ENCODE measurements at regions not wholly inside any gene's neighbourhood (a gene's known extent, or its start where the extent isn't known, plus 50 kb on each side); places are given as distances from the start of the nearest gene placed in this dataset.

GRCh38 chr12:11534064-11534463 is 115.4 kb upstream of the ETV6 start:
- no peak overlapping the region for H3K56ac ChIP-seq (ENCODE audit: extremely low read depth, insufficient read depth, low read length)
- no peak overlapping the region for H3K27ac ChIP-seq (ENCODE audit: insufficient read depth, low read length)
- POLR2A ChIA-PET (ENCODE audit: unreplicated experiment): no interaction called here
- no peak overlapping the region for H2AK5ac ChIP-seq (ENCODE audit: low read depth, low read length)
- no peak overlapping the region for H2BK5ac ChIP-seq (ENCODE audit: low read depth, low read length, poor library complexity, severe bottlenecking)
- no peak overlapping the region for H4K5ac ChIP-seq (ENCODE audit: low read depth, low read length)
- no peak overlapping the region for H3K4me3 ChIP-seq (ENCODE audit: insufficient read depth, low read depth, low read length)
- no peak overlapping the region for H4K91ac ChIP-seq (ENCODE audit: insufficient read depth, low read depth, low read length)
- CTCF ChIA-PET: interaction anchor here (0.5 kb wide), 1 partner anchor 385 kb away, joined by 5 read pairs; no protein-coding TSS in a partner anchor
- no peak overlapping the region for H3K4ac ChIP-seq (ENCODE audit: low read depth, low read length)
- H3K18ac ChIP-seq (ENCODE audit: low read depth, low read length): no peak overlapping the region
- ATAC-seq (ENCODE audit: low read depth): no peak
- H3K4me2 ChIP-seq (ENCODE audit: low read depth, low read length): no peak overlapping the region
- H3K79me1 ChIP-seq (ENCODE audit: low read depth in 1 of 2, low read length in 2 of 2): no peaks in the 10 kb centered on the region
- H3K9ac ChIP-seq (ENCODE audit: low read depth, low read length): no peak overlapping the region
- H3K14ac ChIP-seq (replicated peaks; ENCODE audit: low read depth, low read length): no peak overlapping the region
- DNase-seq: no peak
- no peak overlapping the region for H2AFZ ChIP-seq (replicated peaks; ENCODE audit: low read length, poor library complexity)
- H3K27me3 ChIP-seq (ENCODE audit: control insufficient read depth, insufficient read depth, low read length): peaks cover 20% of the 10 kb centered on the region
- intact Hi-C loops (cut with micrococcal nuclease) (no loop called here), in situ Hi-C loops (cut with MboI; ENCODE audit: low sequenced_read_pairs) (no loop called here), dilution Hi-C loops (cut with HindIII; ENCODE audit: low sequenced_read_pairs, unreplicated experiment) (no loop called here)
- H4K20me1 ChIP-seq (ENCODE audit: insufficient read depth, low read length): no peaks in the 10 kb centered on the region
- no peak overlapping the region for H2BK15ac ChIP-seq (ENCODE audit: low read depth, low read length)
- no peak overlapping the region for H3K23ac ChIP-seq (ENCODE audit: low read depth, low read length)
- no TSS peak for BruUV-seq (replicated peaks)
- H2BK20ac ChIP-seq (ENCODE audit: low read depth, low read length): no peak overlapping the region
- H3K9me1 ChIP-seq (ENCODE audit: insufficient read depth, low read length): no peaks in the 10 kb centered on the region
- no peak overlapping the region for H2BK120ac ChIP-seq (ENCODE audit: low read depth, low read length)
- no peaks in the 10 kb centered on the region for H3K36me3 ChIP-seq (ENCODE audit: control insufficient read depth, insufficient read depth, low read length)
- no peaks in the 10 kb centered on the region for H3K4me1 ChIP-seq (ENCODE audit: control insufficient read depth, insufficient read depth, low read length)
- H3K9me3 ChIP-seq (ENCODE audit: control insufficient read depth, insufficient read depth, low read length): no peaks in the 10 kb centered on the region
- H4K8ac ChIP-seq (ENCODE audit: low read depth in 2 of 2, low read length in 2 of 2): no peak overlapping the region
- TF ChIP-seq CEBPB (IDR thresholded peaks at IDR 0.05; ENCODE audit: low read depth, low read length) (peak; percentile 87), MXI1 (IDR thresholded peaks at IDR 0.05; ENCODE audit: borderline replicate concordance, low read depth, low read length) (no peak)
- H2AK9ac ChIP-seq (replicated peaks; ENCODE audit: low read depth, low read length, poor library complexity): no peak overlapping the region
